HEK293T (cell line): ENCODE measurements at regions not wholly inside any gene's neighbourhood (a gene's known extent, or its start where the extent isn't known, plus 50 kb on each side); places are given as distances from the start of the nearest gene placed in this dataset.

Experiments
- CTCF ChIA-PET: fragments of 350-600 bp; formaldehyde crosslinking; extraction: SDS; loops from one replicate; lab custom pipeline; 2021; ENCODE audit warnings: antibody characterized with exemption, inconsistent platforms; lab: Yijun Ruan, JAX
- POLR2A ChIA-PET: fragments of 350-600 bp; formaldehyde crosslinking; extraction: SDS; loops from one replicate; lab custom pipeline; 2020; ENCODE audit warnings: antibody characterized with exemption, inconsistent platforms; lab: Yijun Ruan, JAX
- DNase-seq: peaks from one replicate; pipeline ENCODE4 v3.0.0; 2012; ENCODE audit warnings: mixed read lengths; ENCODE audit errors: extremely low spot score
- ARNT ChIP-seq: fragments of 450-650 bp; IDR thresholded peaks from 2 replicates; pipeline ENCODE4 v1.6.1; 2017; ENCODE audit warnings: mild to moderate bottlenecking
- BHLHE40 ChIP-seq: fragments of 450-650 bp; IDR thresholded peaks from 2 replicates; pipeline ENCODE4 v1.6.1; 2016; ENCODE audit warnings: mild to moderate bottlenecking, moderate library complexity, borderline replicate concordance
- CTBP1 ChIP-seq: fragments of 450-650 bp; IDR thresholded peaks from 2 replicates; pipeline ENCODE4 v1.6.1; 2016; ENCODE audit warnings: borderline replicate concordance
- ELF4 ChIP-seq: fragments of 450-650 bp; IDR thresholded peaks from 2 replicates; pipeline ENCODE4 v1.6.1; 2017; ENCODE audit warnings: antibody characterized with exemption
- FOXA1 ChIP-seq: fragments of 450-650 bp; IDR thresholded peaks from 2 replicates; pipeline ENCODE4 v1.6.1; 2016; ENCODE audit warnings: mild to moderate bottlenecking
- FOXK2 ChIP-seq: fragments of 450-650 bp; IDR thresholded peaks from 2 replicates; pipeline ENCODE4 v1.6.1; 2016; ENCODE audit warnings: mild to moderate bottlenecking
- FOXM1 ChIP-seq: fragments of 450-650 bp; IDR thresholded peaks from 2 replicates; pipeline ENCODE4 v1.6.1; 2017; ENCODE audit warnings: mild to moderate bottlenecking, borderline replicate concordance
- HDGF ChIP-seq: fragments of 450-650 bp; IDR thresholded peaks from 2 replicates; pipeline ENCODE4 v1.6.1; 2017; ENCODE audit warnings: antibody characterized with exemption, borderline replicate concordance
- L3MBTL2 ChIP-seq: fragments of 450-650 bp; conservative IDR thresholded peaks from 2 replicates; pipeline ENCODE4 v1.6.1; 2016; ENCODE audit warnings: mild to moderate bottlenecking
- LEF1 ChIP-seq: fragments of 450-650 bp; IDR thresholded peaks from 2 replicates; pipeline ENCODE4 v1.6.1; 2017; ENCODE audit warnings: mild to moderate bottlenecking, borderline replicate concordance
- NFRKB ChIP-seq: fragments of 450-650 bp; IDR thresholded peaks from 2 replicates; pipeline ENCODE4 v1.6.1; 2016; ENCODE audit warnings: mild to moderate bottlenecking, moderate library complexity
- PKNOX1 ChIP-seq: fragments of 450-650 bp; IDR thresholded peaks from 2 replicates; pipeline ENCODE4 v1.6.1; 2016
- SP1 ChIP-seq: fragments of 450-650 bp; IDR thresholded peaks from 2 replicates; pipeline ENCODE4 v1.6.1; 2017
- SUZ12 ChIP-seq: fragments of 450-650 bp; IDR thresholded peaks from 2 replicates; pipeline ENCODE4 v1.6.1; 2016; ENCODE audit warnings: mild to moderate bottlenecking
- TARDBP ChIP-seq: fragments of 450-650 bp; IDR thresholded peaks from 2 replicates; pipeline ENCODE4 v1.6.1; 2016
- ZNF384 ChIP-seq: fragments of 450-650 bp; IDR thresholded peaks from 2 replicates; pipeline ENCODE4 v1.6.1; 2016

- ChIA-PET CTCF (interaction anchor here (0.6 kb wide), 1 partner anchor 60 kb away, joined by 3 read pairs; no protein-coding TSS in a partner anchor), POLR2A (no interaction called here)
- DNase-seq = no peak
- TF ChIP-seq TARDBP (no peak), NFRKB (no peak), ELF4 (no peak), HDGF (no peak), ZNF384 (no peak), CTBP1 (no peak), SUZ12 (no peak), FOXK2 (no peak), PKNOX1 (no peak), L3MBTL2 (no peak), FOXM1 (no peak), ARNT (no peak)
Observed at GRCh38 chr4:165677081-165677480, 196.0 kb upstream of the TLL1 start.

GRCh38 chr4:165678236-165678935 lies 194.7 kb upstream of the TLL1 start:
- no peak for DNase-seq
- TF ChIP-seq ARNT (no peak), PKNOX1 (no peak), CTBP1 (no peak), NFRKB (no peak), SUZ12 (no peak), L3MBTL2 (no peak), FOXM1 (no peak), BHLHE40 (no peak), LEF1 (no peak), ZNF384 (no peak), FOXK2 (no peak)
- POLR2A ChIA-PET = no interaction called here
- CTCF ChIA-PET = no interaction called here

- ChIA-PET CTCF (no interaction called here), POLR2A (no interaction called here)
- DNase-seq = no peak
- TF ChIP-seq FOXK2 (no peak), ELF4 (no peak), TARDBP (no peak), HDGF (no peak), SP1 (no peak), FOXA1 (no peak), BHLHE40 (no peak), PKNOX1 (no peak), FOXM1 (no peak), SUZ12 (no peak), CTBP1 (no peak), NFRKB (no peak), LEF1 (no peak), L3MBTL2 (no peak)
Observed at GRCh38 chr4:165678936-165679325, 194.1 kb upstream of the TLL1 start.

GRCh38 chr4:165680821-165681220 lies 192.2 kb upstream of the TLL1 start:
- ChIA-PET POLR2A (no interaction called here), CTCF (interaction anchor here (0.7 kb wide), 1 partner anchor 406 kb away, joined by 3 read pairs; no protein-coding TSS in a partner anchor)
- TF ChIP-seq FOXK2 = no peak
- no peak for TF ChIP-seq FOXA1
- TF ChIP-seq ELF4 = no peak
- TF ChIP-seq ARNT = no peak
- no peak for TF ChIP-seq TARDBP
- TF ChIP-seq SP1 = no peak
- TF ChIP-seq NFRKB = no peak
- TF ChIP-seq ZNF384 = no peak
- TF ChIP-seq BHLHE40 = no peak
- TF ChIP-seq LEF1 = no peak
- TF ChIP-seq L3MBTL2 = no peak
- TF ChIP-seq HDGF = no peak
- TF ChIP-seq SUZ12 = no peak
- TF ChIP-seq CTBP1 = no peak
- no peak for DNase-seq

- TF ChIP-seq FOXM1 (no peak), ZNF384 (no peak), PKNOX1 (no peak), SP1 (no peak), HDGF (no peak), BHLHE40 (no peak), ARNT (no peak), ELF4 (no peak), FOXK2 (no peak)
- DNase-seq = no peak
- POLR2A ChIA-PET = no interaction called here
- CTCF ChIA-PET = no interaction called here
Observed at GRCh38 chr4:165682611-165683010, 190.4 kb upstream of the TLL1 start.
